Nephron (organoid): ENCODE measurements at regions not wholly inside any gene's neighbourhood (a gene's known extent, or its start where the extent isn't known, plus 50 kb on each side); places are given as distances from the start of the nearest gene placed in this dataset.
A peak's percentile ranks its signal among the peaks of the same experiment; 100 is the strongest.

Experiments
- H3K27ac Mint-ChIP-seq, 3 experiments: 2 replicates each; pipeline ENCODE4 v1.8.0; 2020; ENCODE audit warnings: mixed read lengths in 3 of 3, mild to moderate bottlenecking in 2 of 3, moderate library complexity in 1 of 3
- H3K27me3 Mint-ChIP-seq: 2 replicates; pipeline ENCODE4 v1.8.0; 2021; ENCODE audit warnings: low read depth, mild to moderate bottlenecking, moderate library complexity, mixed read lengths
- H3K36me3 Mint-ChIP-seq: 2 replicates; pipeline ENCODE4 v1.8.0; 2020; ENCODE audit warnings: low read depth, mixed read lengths
- H3K4me1 Mint-ChIP-seq: 2 replicates; pipeline ENCODE4 v1.8.0; 2020; ENCODE audit warnings: mixed read lengths
- H3K4me3 Mint-ChIP-seq, 3 experiments: 2 replicates each; pipeline ENCODE4 v1.8.0; 2020; ENCODE audit warnings: mild to moderate bottlenecking in 3 of 3, mixed read lengths in 3 of 3, moderate library complexity in 2 of 3
- H3K9me3 Mint-ChIP-seq: 2 replicates; pipeline ENCODE4 v1.8.0; 2020; ENCODE audit warnings: mixed read lengths
- TF ChIP-seq, protein P1 (sequence below), 3 experiments: fragments of 200-600 bp; sonication (generic); IDR thresholded peaks; one replicate each; pipeline ENCODE4 v1.5.0; 2021; ENCODE audit warnings: antibody characterized with exemption in 3 of 3; ENCODE audit not compliant: unreplicated experiment in 3 of 3

DNA sequence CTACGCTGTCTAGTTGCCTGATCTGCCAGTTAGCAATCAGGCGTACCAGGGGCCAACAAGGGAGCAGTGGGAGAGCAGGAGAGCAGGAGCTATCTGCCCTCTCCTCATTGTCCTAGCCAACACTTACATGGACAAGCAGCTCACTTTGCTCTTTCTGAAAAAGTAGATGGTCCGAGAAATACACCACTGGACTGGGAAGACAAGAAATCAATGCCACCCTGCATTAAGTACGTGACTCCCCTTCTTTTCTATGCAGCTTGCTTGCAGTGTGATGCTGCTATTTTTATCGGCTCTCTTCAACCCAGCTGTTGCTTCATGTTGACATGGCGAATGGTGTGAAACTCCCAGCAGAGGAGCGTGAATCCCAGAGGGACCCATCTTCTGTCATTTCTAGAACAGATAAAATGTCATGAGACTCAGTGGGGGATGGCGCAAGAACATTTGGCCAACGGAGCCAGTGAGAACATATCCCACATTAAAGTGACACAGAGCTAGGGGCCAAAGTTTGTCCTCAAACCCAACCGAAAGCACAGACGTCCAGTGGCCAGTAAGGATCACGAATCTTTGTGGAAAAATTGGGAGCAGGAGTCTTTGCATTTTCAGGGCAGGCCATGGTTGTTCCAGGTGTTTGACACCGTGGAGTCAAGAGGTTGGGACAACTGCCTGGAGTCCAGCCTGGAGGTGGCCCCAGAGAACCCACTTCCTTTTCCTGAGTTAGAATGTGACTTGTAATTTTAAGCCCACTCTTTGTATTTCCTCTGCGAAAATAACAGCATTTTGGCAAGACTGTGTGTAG, 53.7 kb upstream of the MEF2A start:
- peak overlapping the region; percentile 74 to 85 (median 81) for H3K27ac Mint-ChIP-seq
- H3K9me3 Mint-ChIP-seq, result peaks cover 4% of the 10 kb centered on the region
- H3K4me1 Mint-ChIP-seq, result peaks cover 37% of the 10 kb centered on the region
- peaks cover 6% of the 10 kb centered on the region for H3K27me3 Mint-ChIP-seq
- TF ChIP-seq, protein P1, sequence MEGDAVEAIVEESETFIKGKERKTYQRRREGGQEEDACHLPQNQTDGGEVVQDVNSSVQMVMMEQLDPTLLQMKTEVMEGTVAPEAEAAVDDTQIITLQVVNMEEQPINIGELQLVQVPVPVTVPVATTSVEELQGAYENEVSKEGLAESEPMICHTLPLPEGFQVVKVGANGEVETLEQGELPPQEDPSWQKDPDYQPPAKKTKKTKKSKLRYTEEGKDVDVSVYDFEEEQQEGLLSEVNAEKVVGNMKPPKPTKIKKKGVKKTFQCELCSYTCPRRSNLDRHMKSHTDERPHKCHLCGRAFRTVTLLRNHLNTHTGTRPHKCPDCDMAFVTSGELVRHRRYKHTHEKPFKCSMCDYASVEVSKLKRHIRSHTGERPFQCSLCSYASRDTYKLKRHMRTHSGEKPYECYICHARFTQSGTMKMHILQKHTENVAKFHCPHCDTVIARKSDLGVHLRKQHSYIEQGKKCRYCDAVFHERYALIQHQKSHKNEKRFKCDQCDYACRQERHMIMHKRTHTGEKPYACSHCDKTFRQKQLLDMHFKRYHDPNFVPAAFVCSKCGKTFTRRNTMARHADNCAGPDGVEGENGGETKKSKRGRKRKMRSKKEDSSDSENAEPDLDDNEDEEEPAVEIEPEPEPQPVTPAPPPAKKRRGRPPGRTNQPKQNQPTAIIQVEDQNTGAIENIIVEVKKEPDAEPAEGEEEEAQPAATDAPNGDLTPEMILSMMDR (IDR thresholded peaks at IDR 0.05; ENCODE audit: unreplicated experiment in 3 of 3), result no peak
- peak overlapping the region in 1 of 3 experiments; percentile 53 for H3K4me3 Mint-ChIP-seq
- no peaks in the 10 kb centered on the region for H3K36me3 Mint-ChIP-seq

DNA sequence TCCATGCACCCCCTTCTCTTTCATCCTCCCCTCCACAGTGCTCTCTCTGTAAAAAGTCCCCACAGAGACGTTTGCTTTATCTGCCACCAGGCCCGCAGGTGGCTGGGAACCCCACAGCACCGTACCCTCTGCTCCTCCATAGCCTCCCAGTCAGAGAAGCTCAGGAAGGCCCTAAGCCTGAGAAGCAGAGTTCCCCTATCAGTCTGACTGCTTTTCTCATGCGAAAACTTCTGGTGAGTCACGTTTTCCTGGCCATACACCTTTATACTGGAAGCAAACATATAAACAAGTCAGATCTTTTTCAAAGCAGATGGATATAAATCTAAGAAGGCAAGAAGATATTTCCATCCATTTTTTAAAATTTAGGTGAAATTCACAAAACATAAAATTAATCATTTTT, 51.5 kb upstream of the MEF2A start:
- Mint-ChIP-seq H3K36me3 (no peaks in the 10 kb centered on the region), H3K4me1 (peaks cover 21% of the 10 kb centered on the region), H3K27me3 (peaks cover 1% of the 10 kb centered on the region), H3K4me3 (no peak overlapping the region), H3K27ac (no peak overlapping the region), H3K9me3 (peaks cover 4% of the 10 kb centered on the region)
- TF ChIP-seq, protein P1 (IDR thresholded peaks at IDR 0.05; ENCODE audit: unreplicated experiment in 3 of 3), result no peak
